Kidney (tissue), 13 donors: ENCODE measurements at regions not wholly inside any gene's neighbourhood (a gene's known extent, or its start where the extent isn't known, plus 50 kb on each side); places are given as distances from the start of the nearest gene placed in this dataset.

ENCODE experiments used
- DNase-seq, 5 donors: peaks; one replicate each; pipeline ENCODE4 v3.0.0-alpha.2; 2013 to 2020
- FAIRE-seq: peaks from 2 replicates; lab custom pipeline; 2012; peaks lifted over from hg19 to GRCh38; lab: Jason Lieb, UNC
- H3K27ac ChIP-seq, 2 donors: one replicate each; pipeline ENCODE4 v1.7.0; 2013; ENCODE audit warnings: low read depth in 2 of 2, low read length in 2 of 2, inconsistent platforms in 1 of 2
- H3K27me3 ChIP-seq: one replicate; pipeline ENCODE4 v1.7.1; 2013; ENCODE audit warnings: low read length, inconsistent platforms; ENCODE audit not compliant: control insufficient read depth, insufficient read depth
- H3K36me3 ChIP-seq, 3 donors: one replicate each; pipeline versions ENCODE4 v1.7.0 to v1.7.1; 2013; ENCODE audit warnings: low read length in 3 of 3, control low read depth in 1 of 3, inconsistent platforms in 1 of 3; ENCODE audit not compliant: insufficient read depth in 3 of 3, control insufficient read depth in 2 of 3
- H3K4me1 ChIP-seq, 3 donors: one replicate each; pipeline versions ENCODE4 v1.7.0 to v1.7.1; 2013; ENCODE audit warnings: low read length in 3 of 3, inconsistent platforms in 1 of 3, low read depth in 1 of 3; ENCODE audit not compliant: control insufficient read depth in 2 of 3, insufficient read depth in 2 of 3
- H3K4me3 ChIP-seq, 3 donors: one replicate each; pipeline versions ENCODE4 v1.7.0 to v1.8.1; 2013; ENCODE audit warnings: low read length in 3 of 3, control low read depth in 1 of 3, inconsistent platforms in 1 of 3
- H3K9ac ChIP-seq, 3 donors: one replicate each; pipeline versions ENCODE4 v1.7.0 to v1.7.1; 2013; ENCODE audit warnings: low read length in 3 of 3, control low read depth in 1 of 3, inconsistent platforms in 1 of 3
- H3K9me3 ChIP-seq, 3 donors: one replicate each; pipeline versions ENCODE4 v1.7.0 to v1.7.1; 2013; ENCODE audit warnings: low read length in 3 of 3, control low read depth in 1 of 3, inconsistent platforms in 1 of 3; ENCODE audit not compliant: control insufficient read depth in 2 of 3, insufficient read depth in 1 of 3
- intact Hi-C: fragments of 100-400 bp; cut with DNase I; formaldehyde crosslinking; loops from one replicate; pipeline ENCODE4 v1.11.1; 2022
- TF ChIP-seq, protein P1 (sequence below): IDR thresholded peaks from 3 replicates; pipeline ENCODE4 v1.5.1; 2012; ENCODE audit warnings: mild to moderate bottlenecking, moderate library complexity, borderline replicate concordance; ENCODE audit not compliant: insufficient read depth; ENCODE audit errors: extremely low read depth
- donor health status: control.
- donor health status: control.
- donor health status: control.
- donor health status: control.
- donor health status: control.
- donor health status: DM: yes; HTN: yes; CAD: no.
- donor health status: Normal renal cell carcinoma (clear cell type).

DNA sequence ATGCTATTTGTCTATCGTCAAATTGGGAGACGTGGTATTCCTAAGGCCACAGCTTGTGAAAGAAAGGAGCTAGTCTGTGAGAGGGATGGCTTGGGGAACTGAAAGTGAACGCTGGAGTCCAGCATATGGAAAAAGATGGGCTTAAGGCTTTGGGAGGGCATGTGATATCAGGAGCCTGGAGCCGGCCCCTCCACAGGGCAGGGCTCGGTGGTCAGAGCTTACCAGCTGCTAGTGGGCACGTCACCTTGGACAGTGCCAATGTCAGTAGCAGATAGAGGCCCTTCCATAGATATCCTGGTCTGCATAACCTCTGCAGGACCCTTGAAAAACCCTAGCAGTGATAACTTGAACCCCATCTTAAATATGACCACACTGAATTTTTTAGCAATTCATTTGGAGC, 259.1 kb upstream of the RAB6C start:
- intact Hi-C loops: no loop called here
- Histone ChIP-seq H3K4me3 (no peak overlapping the region), H3K4me1 (no peaks in the 10 kb centered on the region), H3K9ac (no peak overlapping the region), H3K36me3 (no peaks in the 10 kb centered on the region), H3K9me3 (no peaks in the 10 kb centered on the region), H3K27me3 (no peaks in the 10 kb centered on the region), H3K27ac (no peak overlapping the region)
- DNase-seq: no peak
- no peak for FAIRE-seq
- TF ChIP-seq, protein P1, sequence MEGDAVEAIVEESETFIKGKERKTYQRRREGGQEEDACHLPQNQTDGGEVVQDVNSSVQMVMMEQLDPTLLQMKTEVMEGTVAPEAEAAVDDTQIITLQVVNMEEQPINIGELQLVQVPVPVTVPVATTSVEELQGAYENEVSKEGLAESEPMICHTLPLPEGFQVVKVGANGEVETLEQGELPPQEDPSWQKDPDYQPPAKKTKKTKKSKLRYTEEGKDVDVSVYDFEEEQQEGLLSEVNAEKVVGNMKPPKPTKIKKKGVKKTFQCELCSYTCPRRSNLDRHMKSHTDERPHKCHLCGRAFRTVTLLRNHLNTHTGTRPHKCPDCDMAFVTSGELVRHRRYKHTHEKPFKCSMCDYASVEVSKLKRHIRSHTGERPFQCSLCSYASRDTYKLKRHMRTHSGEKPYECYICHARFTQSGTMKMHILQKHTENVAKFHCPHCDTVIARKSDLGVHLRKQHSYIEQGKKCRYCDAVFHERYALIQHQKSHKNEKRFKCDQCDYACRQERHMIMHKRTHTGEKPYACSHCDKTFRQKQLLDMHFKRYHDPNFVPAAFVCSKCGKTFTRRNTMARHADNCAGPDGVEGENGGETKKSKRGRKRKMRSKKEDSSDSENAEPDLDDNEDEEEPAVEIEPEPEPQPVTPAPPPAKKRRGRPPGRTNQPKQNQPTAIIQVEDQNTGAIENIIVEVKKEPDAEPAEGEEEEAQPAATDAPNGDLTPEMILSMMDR: no peak

DNA sequence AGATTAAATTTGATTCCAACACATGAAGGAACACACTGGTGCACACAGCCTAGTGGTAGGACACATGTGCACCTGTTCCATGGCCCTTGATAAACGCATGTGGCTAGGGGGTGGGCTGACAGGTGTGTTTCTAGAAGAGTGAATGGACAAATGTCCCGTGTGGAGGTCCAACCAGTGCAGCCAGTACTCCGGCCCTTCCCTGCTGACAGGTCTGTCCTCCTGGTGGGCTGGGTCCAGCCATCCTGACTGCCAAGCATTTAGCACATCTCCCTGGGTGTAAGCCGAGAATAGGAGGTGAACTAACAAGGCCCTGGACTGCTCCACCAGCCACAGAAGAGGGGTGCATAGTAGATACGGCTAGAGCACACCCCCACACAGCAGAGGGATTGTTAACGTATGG, 258.7 kb upstream of the RAB6C start:
- Histone ChIP-seq H3K36me3 (no peaks in the 10 kb centered on the region), H3K4me3 (no peak overlapping the region), H3K4me1 (no peaks in the 10 kb centered on the region), H3K9me3 (no peaks in the 10 kb centered on the region), H3K27ac (no peak overlapping the region), H3K27me3 (no peaks in the 10 kb centered on the region), H3K9ac (no peak overlapping the region)
- DNase-seq: no peak
- TF ChIP-seq, protein P1: no peak
- no peak for FAIRE-seq
- intact Hi-C loops: no loop called here

DNA sequence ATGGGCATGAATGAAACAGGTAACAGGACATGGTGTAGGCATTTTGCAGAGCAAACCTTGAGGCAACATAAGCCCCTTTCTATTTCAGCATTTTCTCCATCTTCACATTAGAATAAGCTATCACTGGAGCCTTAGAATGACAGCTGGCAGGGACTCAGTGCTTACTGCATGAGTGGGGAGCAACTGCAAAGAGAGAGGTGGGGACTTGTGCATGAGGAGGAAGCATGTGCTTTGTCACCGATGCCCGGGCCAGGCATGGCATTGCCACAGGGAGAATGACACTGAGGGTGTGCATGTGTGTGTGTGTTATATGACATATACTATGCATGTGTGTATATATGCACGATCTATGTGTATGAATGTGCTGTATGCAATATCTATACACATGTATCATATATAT, 258.2 kb upstream of the RAB6C start:
- TF ChIP-seq, protein P1: no peak
- Histone ChIP-seq H3K27me3 (no peaks in the 10 kb centered on the region), H3K9ac (no peak overlapping the region)

DNA sequence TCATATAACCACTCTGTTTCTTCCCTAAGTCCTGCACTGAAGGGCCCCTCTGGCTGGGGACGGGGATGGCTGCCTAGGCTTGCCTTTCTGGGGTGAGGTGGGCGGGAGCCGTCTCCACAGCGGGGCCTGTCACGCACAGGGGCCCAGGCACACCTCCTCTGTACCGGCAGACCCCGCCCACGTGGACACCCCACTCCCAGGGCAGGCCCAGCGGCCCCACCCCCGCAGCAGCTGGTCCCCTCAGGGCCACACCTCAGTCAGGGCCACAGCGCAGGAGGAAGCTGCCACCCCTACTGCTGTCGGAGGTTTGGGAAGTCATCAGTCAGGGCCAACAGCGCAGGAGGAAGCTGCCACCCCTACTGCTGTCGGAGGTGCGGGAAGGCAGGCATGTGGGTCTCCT, 257.6 kb upstream of the RAB6C start:
- intact Hi-C loops: no loop called here
- Histone ChIP-seq H3K9ac (no peak overlapping the region), H3K4me1 (no peaks in the 10 kb centered on the region), H3K36me3 (no peaks in the 10 kb centered on the region), H3K27me3 (no peaks in the 10 kb centered on the region), H3K9me3 (no peaks in the 10 kb centered on the region), H3K4me3 (no peak overlapping the region), H3K27ac (no peak overlapping the region)
- TF ChIP-seq, protein P1: no peak
- DNase-seq: no peak
- FAIRE-seq: no peak

More for the DNA sequence above, 258.2 kb upstream of the RAB6C start:
- DNase-seq (no peak), FAIRE-seq (no peak)
- intact Hi-C loops: no loop called here
- Histone ChIP-seq H3K36me3 (no peaks in the 10 kb centered on the region), H3K4me3 (no peak overlapping the region), H3K27ac (no peak overlapping the region), H3K9me3 (no peaks in the 10 kb centered on the region), H3K4me1 (no peaks in the 10 kb centered on the region)
